GM12878 (cell line): ENCODE measurements at regions not wholly inside any gene's neighbourhood (a gene's known extent, or its start where the extent isn't known, plus 50 kb on each side); places are given as distances from the start of the nearest gene placed in this dataset.

ENCODE experiments used
- CTCF ChIP-seq, 3 experiments: IDR thresholded peaks in 2 of 3; conservative IDR thresholded peaks in 1 of 3; 2 replicates each; pipeline ENCODE4 v1.5.1; 2011; ENCODE audit warnings: low read depth in 3 of 3, low read length in 3 of 3, mild to moderate bottlenecking in 3 of 3, control low read depth in 2 of 3, moderate library complexity in 2 of 3, inconsistent platforms in 1 of 3, mixed read lengths in 1 of 3; ENCODE audit not compliant: control insufficient read depth in 2 of 3, insufficient read depth in 1 of 3; ENCODE audit errors: extremely low read depth in 1 of 3
- EP300 ChIP-seq, 2 experiments: fragments of 150-350 bp in 1 of 2; IDR thresholded peaks; 2 replicates each; pipeline ENCODE4 v1.6.1; 2011 to 2012; ENCODE audit warnings: low read depth in 2 of 2, low read length in 2 of 2, borderline replicate concordance in 1 of 2, improper control_type of control experiment in 1 of 2, inconsistent platforms in 1 of 2; ENCODE audit not compliant: control insufficient read depth in 1 of 2
- PML ChIP-seq: IDR thresholded peaks from 2 replicates; pipeline ENCODE4 v1.6.1; 2012; ENCODE audit warnings: low read length, inconsistent platforms
- POLR2A ChIP-seq: IDR thresholded peaks from 2 replicates; pipeline ENCODE4 v1.6.1; 2011; ENCODE audit warnings: low read depth, mild to moderate bottlenecking, low read length
- SP1 ChIP-seq: IDR thresholded peaks from one replicate; pipeline ENCODE4 v1.6.1; 2011; ENCODE audit warnings: low read depth, low read length
- USF2 ChIP-seq: IDR thresholded peaks from 2 replicates; pipeline ENCODE4 v1.6.1; 2011; ENCODE audit warnings: low read depth, low read length, improper control_type of control experiment, borderline replicate concordance

DNA sequence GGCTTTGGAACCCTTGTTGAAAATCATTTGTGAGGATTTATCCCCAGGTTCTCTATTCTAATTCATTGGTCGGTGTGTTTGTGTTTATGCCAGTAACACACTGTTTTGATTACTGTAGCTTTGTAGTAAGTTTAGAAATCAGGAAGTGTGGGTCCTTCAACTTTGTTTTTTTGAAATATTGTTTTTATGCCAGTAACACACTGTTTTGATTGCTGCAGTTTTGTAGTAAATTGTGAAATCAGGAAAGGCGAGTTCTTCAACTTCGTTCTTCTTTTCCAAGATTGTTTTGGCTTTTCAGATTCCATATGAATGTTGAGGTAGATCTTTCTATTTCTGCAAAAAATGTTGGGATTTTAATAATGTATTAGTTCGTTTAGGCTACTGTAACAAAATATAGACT, 314.6 kb downstream of the RPLP1 start:
- TF ChIP-seq EP300 (IDR thresholded peaks at IDR 0.05; ENCODE audit: borderline replicate concordance in 1 of 2, control insufficient read depth in 1 of 2, low read depth in 2 of 2, low read length in 2 of 2) (no peak), SP1 (no peak), USF2 (no peak), POLR2A (no peak), CTCF (IDR thresholded peaks at IDR 0.05 in 2 of 3, conservative IDR thresholded peaks at IDR 0.05 in 1 of 3; ENCODE audit: control insufficient read depth in 2 of 3, extremely low read depth in 1 of 3, insufficient read depth in 1 of 3, low read depth in 3 of 3, low read length in 3 of 3) (no peak), PML (no peak)
